Testis (tissue), 2 donors: ENCODE measurements at regions not wholly inside any gene's neighbourhood (a gene's known extent, or its start where the extent isn't known, plus 50 kb on each side); places are given as distances from the start of the nearest gene placed in this dataset.
"Not testable (repeated sequence)": the region's sequence is repeated elsewhere in the genome, so short reads cannot be mapped to it uniquely, and the experiment has no call there.

Experiments
- DNase-seq: peaks from one replicate; pipeline ENCODE4 v3.0.0-alpha.2; 2019
- H3K27ac ChIP-seq, 2 donors: fragments of 200-600 bp; sonication (generic); one replicate each; pipeline ENCODE4 v1.5.1; 2019
- H3K27me3 ChIP-seq: fragments of 200-600 bp; sonication (generic); one replicate; pipeline ENCODE4 v1.5.1; 2019
- H3K36me3 ChIP-seq: fragments of 200-600 bp; sonication (generic); one replicate; pipeline ENCODE4 v1.5.1; 2017; ENCODE audit warnings: low read depth; ENCODE audit errors: missing control alignments
- H3K4me1 ChIP-seq: fragments of 200-600 bp; sonication (generic); one replicate; pipeline ENCODE4 v1.5.1; 2019
- H3K4me3 ChIP-seq, 2 donors: fragments of 200-600 bp; sonication (generic); one replicate each; pipeline ENCODE4 v1.5.1; 2017 to 2019
- H3K9me3 ChIP-seq: fragments of 200-600 bp; sonication (generic); one replicate; pipeline ENCODE4 v1.5.1; 2017
- POLR2A ChIP-seq: fragments of 450-650 bp; IDR thresholded peaks from one replicate; pipeline ENCODE4 v1.6.1; 2017; ENCODE audit warnings: antibody characterized with exemption, mild to moderate bottlenecking, moderate library complexity
- WGBS, 2 donors: methylation state at CpG; one replicate each; pipeline ENCODE4 v1.1.5; 2018; 5-methylcytosine and 5-hydroxymethylcytosine counted together
- intact Hi-C: fragments of 100-400 bp; cut with DNase I; formaldehyde crosslinking; loops from one replicate; pipeline ENCODE4 v1.15.1; 2023; ENCODE audit warnings: low total_unique reads
- TF ChIP-seq, protein P1 (sequence below), 3 experiments: fragments of 450-650 bp in 2 of 3; fragments of 200-600 bp in 1 of 3; sonication (generic) in 1 of 3; IDR thresholded peaks; one replicate each; pipeline ENCODE4 v1.5.1; 2016 to 2019; ENCODE audit warnings: antibody characterized with exemption in 3 of 3, mild to moderate bottlenecking in 2 of 3, moderate library complexity in 1 of 3

DNA sequence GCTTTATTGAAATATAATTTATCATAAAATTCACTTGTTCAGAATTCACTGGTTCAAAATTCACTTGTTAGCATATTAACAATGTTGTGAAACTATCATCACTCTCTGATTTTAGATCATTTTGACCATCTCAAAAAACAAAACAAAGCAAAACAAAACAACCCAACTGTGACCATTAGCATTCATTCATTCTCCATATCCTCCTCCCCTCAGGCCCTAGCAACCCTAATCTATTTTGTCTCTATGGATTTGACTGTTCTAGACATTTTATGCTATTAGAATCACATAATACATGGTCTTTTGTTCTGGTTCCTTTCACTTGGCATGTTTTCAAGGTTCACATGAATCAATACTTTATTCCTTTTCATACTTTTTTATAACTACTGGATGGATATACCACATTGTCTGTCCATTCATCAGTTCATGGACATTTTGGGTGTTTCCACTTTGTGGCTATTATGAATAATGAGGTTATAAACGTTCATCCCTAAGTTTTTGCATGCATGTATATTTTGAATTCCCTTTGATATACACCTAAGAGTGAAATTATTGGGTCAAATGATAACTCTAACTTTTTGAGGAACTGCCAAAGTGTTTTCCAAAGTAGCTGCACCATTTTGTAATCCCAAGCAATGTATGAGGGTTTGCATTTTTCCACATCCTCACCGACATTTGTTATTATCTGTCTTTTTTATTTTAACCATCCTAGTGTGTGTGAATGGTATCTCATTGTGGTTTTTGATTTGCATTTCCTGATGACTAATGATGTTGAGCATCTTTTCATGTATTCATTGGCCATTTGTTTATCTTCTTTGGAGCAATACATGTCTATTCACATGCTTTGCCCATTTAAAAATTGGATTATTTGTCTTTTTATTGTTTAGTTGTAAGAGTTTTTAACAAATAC is 304.1 kb downstream of the SH3GL2 start:
- TF ChIP-seq POLR2A = no peak
- TF ChIP-seq, protein P1, sequence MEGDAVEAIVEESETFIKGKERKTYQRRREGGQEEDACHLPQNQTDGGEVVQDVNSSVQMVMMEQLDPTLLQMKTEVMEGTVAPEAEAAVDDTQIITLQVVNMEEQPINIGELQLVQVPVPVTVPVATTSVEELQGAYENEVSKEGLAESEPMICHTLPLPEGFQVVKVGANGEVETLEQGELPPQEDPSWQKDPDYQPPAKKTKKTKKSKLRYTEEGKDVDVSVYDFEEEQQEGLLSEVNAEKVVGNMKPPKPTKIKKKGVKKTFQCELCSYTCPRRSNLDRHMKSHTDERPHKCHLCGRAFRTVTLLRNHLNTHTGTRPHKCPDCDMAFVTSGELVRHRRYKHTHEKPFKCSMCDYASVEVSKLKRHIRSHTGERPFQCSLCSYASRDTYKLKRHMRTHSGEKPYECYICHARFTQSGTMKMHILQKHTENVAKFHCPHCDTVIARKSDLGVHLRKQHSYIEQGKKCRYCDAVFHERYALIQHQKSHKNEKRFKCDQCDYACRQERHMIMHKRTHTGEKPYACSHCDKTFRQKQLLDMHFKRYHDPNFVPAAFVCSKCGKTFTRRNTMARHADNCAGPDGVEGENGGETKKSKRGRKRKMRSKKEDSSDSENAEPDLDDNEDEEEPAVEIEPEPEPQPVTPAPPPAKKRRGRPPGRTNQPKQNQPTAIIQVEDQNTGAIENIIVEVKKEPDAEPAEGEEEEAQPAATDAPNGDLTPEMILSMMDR (IDR thresholded peaks at IDR 0.05) = no peak
- WGBS, 2 donors = 74 to 76% methylated on average over 2 of the region's 2 CpGs
- H3K27ac ChIP-seq = no peak overlapping the region
- no peaks in the 10 kb centered on the region for H3K4me1 ChIP-seq
- no peak overlapping the region for H3K4me3 ChIP-seq
- intact Hi-C loops = no loop called here
- no peak for DNase-seq
- H3K36me3 ChIP-seq = no peaks in the 10 kb centered on the region
- no peaks in the 10 kb centered on the region for H3K27me3 ChIP-seq
- H3K9me3 ChIP-seq = no peaks in the 10 kb centered on the region

DNA sequence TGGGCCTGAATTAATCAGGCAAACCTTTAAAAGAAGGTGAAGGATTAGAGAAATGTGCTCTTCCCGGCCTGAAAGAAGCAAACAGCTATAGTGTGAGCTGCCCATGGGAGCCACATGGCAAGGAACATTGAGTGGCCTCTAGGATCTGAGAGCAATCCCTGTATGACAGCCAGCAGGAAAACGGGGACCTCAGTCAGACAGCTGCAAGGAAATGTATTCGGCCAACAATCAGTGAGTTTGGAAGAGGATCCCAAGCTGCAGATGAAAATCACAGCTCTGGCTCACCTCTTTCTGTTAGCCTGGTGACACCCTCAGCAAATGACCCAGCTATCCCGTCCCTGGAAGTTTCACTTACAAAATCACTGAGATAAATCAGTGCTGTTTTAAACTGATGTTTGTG is 309.2 kb downstream of the SH3GL2 start:
- no peaks in the 10 kb centered on the region for H3K36me3 ChIP-seq
- intact Hi-C loops = no loop called here
- no peaks in the 10 kb centered on the region for H3K4me1 ChIP-seq
- 87 to 94% methylated on average over 4 of the region's 4 CpGs for WGBS, 2 donors
- no peaks in the 10 kb centered on the region for H3K27me3 ChIP-seq
- no peak for DNase-seq
- H3K9me3 ChIP-seq = no peaks in the 10 kb centered on the region
- TF ChIP-seq POLR2A = no peak
- TF ChIP-seq, protein P1 (IDR thresholded peaks at IDR 0.05) = no peak
- no peak overlapping the region for H3K27ac ChIP-seq
- no peak overlapping the region for H3K4me3 ChIP-seq

DNA sequence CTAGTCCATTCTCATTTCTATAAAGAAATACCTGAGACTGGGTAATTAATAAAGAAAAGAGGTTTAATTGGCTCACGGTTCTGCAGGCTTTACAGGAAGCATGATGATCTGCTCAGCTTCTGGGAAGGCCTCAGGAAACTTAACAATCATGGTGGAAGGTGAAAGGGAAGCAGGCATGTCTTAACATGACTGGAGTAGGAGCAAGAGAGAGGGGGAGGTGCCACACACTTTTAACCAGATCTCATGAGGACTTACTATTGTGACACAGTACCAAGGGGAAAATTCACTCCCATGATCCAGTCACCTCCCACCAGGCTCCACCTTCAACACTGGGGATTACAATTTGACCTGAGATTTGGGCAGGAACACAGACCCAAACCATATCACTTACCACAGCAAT is 310.1 kb downstream of the SH3GL2 start:
- H3K27ac ChIP-seq, intact Hi-C loops, H3K4me1 ChIP-seq, H3K4me3 ChIP-seq, H3K9me3 ChIP-seq, H3K27me3 ChIP-seq, DNase-seq, H3K36me3 ChIP-seq: not testable (repeated sequence)
- WGBS, 2 donors = 82 to 89% methylated on average over 1 of the region's 1 CpG

DNA sequence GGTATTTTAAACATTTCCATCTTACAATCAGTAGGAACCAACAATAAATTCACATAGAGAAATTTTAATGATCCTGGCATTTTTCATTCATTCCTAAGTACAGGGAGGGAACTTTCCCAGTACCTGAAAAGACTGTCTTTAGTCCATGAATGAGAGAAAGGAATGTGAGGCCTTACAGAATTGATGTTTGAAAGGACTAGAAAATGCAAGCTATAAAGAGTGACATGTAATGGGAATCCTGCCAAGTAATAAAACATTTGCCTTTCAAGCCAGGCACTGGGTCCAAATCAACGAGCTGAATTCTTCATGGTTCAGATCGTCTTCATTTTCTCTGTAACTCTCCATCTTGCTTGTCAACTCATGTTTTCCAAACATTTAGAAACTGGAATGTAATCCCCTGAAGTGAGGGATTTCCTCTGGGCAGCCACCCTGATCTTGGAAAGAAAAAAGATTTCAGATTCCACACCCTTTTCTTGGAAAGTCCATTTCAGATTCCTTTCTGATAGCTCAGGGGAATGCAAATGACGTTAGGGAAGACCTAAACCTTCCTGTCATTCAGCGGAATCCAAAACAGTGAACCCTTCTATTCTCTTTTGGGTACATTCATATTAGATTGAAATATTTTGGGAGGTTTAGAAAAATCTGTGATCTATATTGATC is 315.8 kb downstream of the SH3GL2 start:
- H3K36me3 ChIP-seq = no peaks in the 10 kb centered on the region
- intact Hi-C loops = no loop called here
- no peak overlapping the region for H3K4me3 ChIP-seq
- TF ChIP-seq, protein P1 (IDR thresholded peaks at IDR 0.05) = no peak
- TF ChIP-seq POLR2A = no peak
- no peaks in the 10 kb centered on the region for H3K9me3 ChIP-seq
- 45 to 48% methylated on average over 4 of the region's 4 CpGs for WGBS, 2 donors
- H3K27ac ChIP-seq = no peak overlapping the region
- H3K4me1 ChIP-seq = no peaks in the 10 kb centered on the region
- no peak for DNase-seq
- no peaks in the 10 kb centered on the region for H3K27me3 ChIP-seq

DNA sequence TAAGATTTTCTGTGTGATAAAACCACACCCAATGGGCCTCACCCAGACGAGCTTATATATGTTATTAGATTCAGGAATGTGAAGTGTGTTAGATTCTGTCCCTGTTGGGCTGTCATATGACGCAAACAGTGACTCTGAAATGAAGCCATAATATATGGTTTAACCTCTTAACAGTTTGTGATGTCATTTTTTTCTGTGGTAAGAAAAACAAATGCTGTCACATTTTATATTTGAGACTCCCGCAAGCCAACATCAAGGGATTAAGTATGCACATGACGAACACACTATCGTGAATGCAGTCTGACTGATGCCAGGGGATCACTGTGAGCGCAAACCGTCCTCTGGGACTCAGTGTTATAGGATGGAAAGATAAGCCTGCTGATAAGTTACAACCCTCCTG is 321.7 kb downstream of the SH3GL2 start:
- no peaks in the 10 kb centered on the region for H3K9me3 ChIP-seq
- H3K4me3 ChIP-seq = no peak overlapping the region
- no peaks in the 10 kb centered on the region for H3K36me3 ChIP-seq
- 74 to 75% methylated on average over 7 of the region's 7 CpGs for WGBS, 2 donors
- DNase-seq = no peak
- no peak overlapping the region for H3K27ac ChIP-seq
- no peaks in the 10 kb centered on the region for H3K27me3 ChIP-seq
- peaks cover 3% of the 10 kb centered on the region for H3K4me1 ChIP-seq
- intact Hi-C loops = no loop called here
- TF ChIP-seq, protein P1 (IDR thresholded peaks at IDR 0.05) = no peak
- no peak for TF ChIP-seq POLR2A
